ENCODE measurements at regions not wholly inside any gene's neighbourhood (a gene's known extent, or its start where the extent isn't known, plus 50 kb on each side); places are given as distances from the start of the nearest gene placed in this dataset.
A peak's percentile ranks its signal among the peaks of the same experiment; 100 is the strongest.
"Not testable (repeated sequence)": the region's sequence is repeated elsewhere in the genome, so short reads cannot be mapped to it uniquely, and the experiment has no call there.

DNA sequence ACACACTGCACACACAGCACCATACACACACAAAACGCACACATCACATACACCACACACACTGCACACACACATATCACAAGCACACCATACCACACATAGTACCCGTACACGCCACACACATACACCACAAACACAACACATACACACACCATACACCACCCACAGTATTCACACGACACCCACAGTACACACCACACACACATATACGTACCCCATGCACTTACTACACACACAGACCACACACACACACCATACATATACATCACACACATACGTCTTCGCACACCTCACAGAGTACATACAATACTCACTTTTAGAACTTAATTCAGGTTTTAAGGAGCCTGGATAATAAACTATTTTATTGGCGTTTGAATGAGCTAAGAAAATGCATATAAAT is 1805.3 kb upstream of the DEFB115 start:
- Histone ChIP-seq H3K4me3 (ENCODE audit: low read depth in 1 of 5, low read length in 5 of 5) (no peak overlapping the region), H3K9ac (ENCODE audit: low read length in 5 of 5) (no peak overlapping the region), H3K27me3 (ENCODE audit: control insufficient read depth in 5 of 5, insufficient read depth in 4 of 5, low read length in 5 of 5) (peaks cover 0 to 4% (median 2%) of the 10 kb centered on the region in 5 donors), H3K9me3 (ENCODE audit: control insufficient read depth in 5 of 5, low read length in 5 of 5) (peaks cover 0 to 4% (median 0%) of the 10 kb centered on the region in 5 donors), H3K27ac (ENCODE audit: low read depth, low read length) (no peak overlapping the region), H3K36me3 (ENCODE audit: control insufficient read depth in 5 of 5, insufficient read depth in 5 of 5, low read length in 5 of 5) (no peaks in the 10 kb centered on the region), H3K4me1 (ENCODE audit: control insufficient read depth in 5 of 5, insufficient read depth in 5 of 5, low read length in 5 of 5) (no peaks in the 10 kb centered on the region)

DNA sequence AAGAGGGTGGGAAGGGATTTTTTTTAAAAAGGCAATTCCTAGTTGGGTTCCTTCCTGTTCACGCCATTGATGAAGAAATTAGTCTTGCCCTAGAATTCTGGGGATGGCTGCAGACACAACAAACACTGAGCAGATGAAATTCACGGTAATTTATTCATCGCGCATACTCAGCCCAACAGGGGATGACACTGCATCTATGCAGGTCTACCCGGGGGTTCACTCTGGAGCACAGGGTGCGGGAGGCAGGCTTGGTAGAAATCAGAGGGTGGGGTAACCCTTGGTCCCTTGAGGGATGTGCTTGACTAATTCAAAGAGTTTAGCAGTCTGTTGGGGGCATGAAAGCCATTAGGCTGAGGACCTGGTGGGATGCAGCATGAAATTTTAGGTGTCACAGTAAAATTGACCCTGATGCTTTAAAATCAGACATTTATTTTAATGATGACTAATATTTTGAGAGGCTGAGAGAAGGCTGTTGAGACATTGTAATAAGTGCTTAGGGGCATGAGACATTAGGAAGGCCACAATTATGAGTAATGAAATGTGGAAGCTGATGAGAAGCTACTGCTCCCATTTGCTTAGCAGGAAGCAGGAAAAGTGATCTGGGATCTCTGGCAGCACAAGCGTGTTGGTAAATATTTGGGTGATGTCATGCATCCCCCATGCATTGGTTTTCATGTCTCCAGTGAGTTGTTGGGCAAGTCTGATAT is 1800.3 kb upstream of the DEFB115 start:
- H3K9ac ChIP-seq (ENCODE audit: low read length in 5 of 5); H3K4me3 ChIP-seq (ENCODE audit: low read depth in 1 of 5, low read length in 5 of 5); H3K4me1 ChIP-seq (ENCODE audit: control insufficient read depth in 5 of 5, insufficient read depth in 5 of 5, low read length in 5 of 5); H3K36me3 ChIP-seq (ENCODE audit: control insufficient read depth in 5 of 5, insufficient read depth in 5 of 5, low read length in 5 of 5); H3K27me3 ChIP-seq (ENCODE audit: control insufficient read depth in 5 of 5, insufficient read depth in 4 of 5, low read length in 5 of 5); H3K27ac ChIP-seq (ENCODE audit: low read depth, low read length); H3K9me3 ChIP-seq (ENCODE audit: control insufficient read depth in 5 of 5, low read length in 5 of 5): not testable (repeated sequence)

GRCh38 chr20:29472606-29473005 is 1784.9 kb upstream of the DEFB115 start:
- H3K4me3 ChIP-seq (ENCODE audit: low read depth in 1 of 5, low read length in 5 of 5) = no peak overlapping the region
- H3K27me3 ChIP-seq (ENCODE audit: control insufficient read depth in 5 of 5, insufficient read depth in 4 of 5, low read length in 5 of 5) = no peaks in the 10 kb centered on the region
- H3K36me3 ChIP-seq (ENCODE audit: control insufficient read depth in 5 of 5, insufficient read depth in 5 of 5, low read length in 5 of 5) = no peaks in the 10 kb centered on the region
- H3K27ac ChIP-seq (ENCODE audit: low read depth, low read length) = no peak overlapping the region
- no peak overlapping the region for H3K9ac ChIP-seq (ENCODE audit: low read length in 5 of 5)
- H3K4me1 ChIP-seq (ENCODE audit: control insufficient read depth in 5 of 5, insufficient read depth in 5 of 5, low read length in 5 of 5) = no peaks in the 10 kb centered on the region
- no peaks in the 10 kb centered on the region for H3K9me3 ChIP-seq (ENCODE audit: control insufficient read depth in 5 of 5, low read length in 5 of 5)

DNA sequence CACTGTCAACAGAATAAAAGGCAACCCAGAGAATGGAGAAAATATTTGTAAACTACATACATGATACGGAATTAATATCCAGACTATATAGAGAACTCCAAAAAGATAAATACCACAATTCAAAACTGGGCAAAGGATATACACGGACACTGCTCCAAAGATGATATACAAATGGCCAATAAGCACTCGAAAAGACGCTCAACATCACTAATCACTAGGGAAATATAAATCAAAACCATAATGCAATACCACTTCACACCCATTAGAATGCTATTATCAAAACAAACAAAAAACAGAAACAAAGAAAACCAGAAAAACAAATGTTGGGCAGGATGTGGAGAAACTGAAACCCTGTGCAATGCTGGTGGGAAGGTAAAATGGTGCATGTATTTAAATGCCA is 1764.6 kb upstream of the DEFB115 start:
- not testable (repeated sequence) for H3K9ac ChIP-seq (ENCODE audit: low read length in 5 of 5); H3K36me3 ChIP-seq (ENCODE audit: control insufficient read depth in 5 of 5, insufficient read depth in 5 of 5, low read length in 5 of 5); H3K27ac ChIP-seq (ENCODE audit: low read depth, low read length); H3K4me3 ChIP-seq (ENCODE audit: low read depth in 1 of 5, low read length in 5 of 5); H3K4me1 ChIP-seq (ENCODE audit: control insufficient read depth in 5 of 5, insufficient read depth in 5 of 5, low read length in 5 of 5); H3K27me3 ChIP-seq (ENCODE audit: control insufficient read depth in 5 of 5, insufficient read depth in 4 of 5, low read length in 5 of 5)
- H3K9me3 ChIP-seq (ENCODE audit: control insufficient read depth in 5 of 5, low read length in 5 of 5) = peaks cover 0 to 13% (median 0%) of the 10 kb centered on the region in 5 donors

DNA sequence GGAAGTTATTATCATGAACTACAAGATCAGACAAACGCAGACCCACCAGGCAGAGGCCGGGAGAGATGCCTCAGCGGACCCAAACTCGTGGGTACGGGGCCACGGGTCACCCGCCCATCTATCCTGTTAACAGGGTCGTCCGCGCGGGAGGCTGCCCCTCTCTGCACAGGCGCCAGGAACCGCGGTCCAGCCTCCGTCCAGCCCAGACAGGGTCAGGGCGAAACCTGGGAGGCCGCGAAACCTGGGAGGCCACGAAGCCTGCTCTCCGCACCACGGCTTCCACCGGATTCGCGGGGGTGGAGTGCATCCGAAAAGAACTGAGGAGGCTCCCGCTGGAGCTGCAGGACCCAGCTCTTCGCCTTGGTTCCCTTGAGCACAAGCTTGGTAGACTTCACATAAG is 1760.7 kb upstream of the DEFB115 start:
- H3K9ac ChIP-seq (ENCODE audit: low read length in 5 of 5) = not testable (repeated sequence)

DNA sequence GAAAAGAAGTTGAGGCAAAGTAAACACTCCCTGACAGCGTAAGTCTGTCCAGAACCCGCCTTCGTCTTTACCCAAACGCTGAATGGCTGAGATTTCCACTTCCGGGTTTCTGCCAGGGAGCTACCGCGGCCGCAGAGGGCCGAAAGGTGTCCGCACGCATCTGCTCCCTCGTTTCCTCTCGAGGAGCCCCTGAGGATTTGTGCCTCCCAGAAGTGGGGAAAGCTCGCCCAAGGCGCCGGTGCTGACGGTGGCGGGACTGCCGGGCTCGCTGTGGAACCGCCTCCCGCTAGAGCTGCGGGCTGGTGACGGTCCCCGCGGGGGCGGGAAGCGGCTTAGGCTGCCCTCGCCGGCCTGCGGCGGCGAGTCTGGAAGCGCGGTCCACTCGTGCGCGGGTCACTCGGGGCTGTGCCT is 1760.2 kb upstream of the DEFB115 start:
- no peak overlapping the region for H3K9ac ChIP-seq (ENCODE audit: low read length in 5 of 5)
- H3K4me3 ChIP-seq (ENCODE audit: low read depth in 1 of 5, low read length in 5 of 5) = peak overlapping the region in 2 of 5 donors; percentile 30 to 44
- H3K27ac ChIP-seq (ENCODE audit: low read depth, low read length) = no peak overlapping the region
- peaks cover 0 to 14% (median 0%) of the 10 kb centered on the region in 5 donors for H3K9me3 ChIP-seq (ENCODE audit: control insufficient read depth in 5 of 5, low read length in 5 of 5)
- H3K4me1 ChIP-seq (ENCODE audit: control insufficient read depth in 5 of 5, insufficient read depth in 5 of 5, low read length in 5 of 5) = no peaks in the 10 kb centered on the region
- H3K27me3 ChIP-seq (ENCODE audit: control insufficient read depth in 5 of 5, insufficient read depth in 4 of 5, low read length in 5 of 5) = no peaks in the 10 kb centered on the region
- no peaks in the 10 kb centered on the region for H3K36me3 ChIP-seq (ENCODE audit: control insufficient read depth in 5 of 5, insufficient read depth in 5 of 5, low read length in 5 of 5)

More for the DNA sequence above, 1760.7 kb upstream of the DEFB115 start:
- Histone ChIP-seq H3K9me3 (ENCODE audit: control insufficient read depth in 5 of 5, low read length in 5 of 5) (peaks cover 0 to 14% (median 0%) of the 10 kb centered on the region in 5 donors), H3K4me3 (ENCODE audit: low read depth in 1 of 5, low read length in 5 of 5) (peak overlapping the region in 1 of 5 donors; percentile 44)
- H3K36me3 ChIP-seq (ENCODE audit: control insufficient read depth in 5 of 5, insufficient read depth in 5 of 5, low read length in 5 of 5); H3K4me1 ChIP-seq (ENCODE audit: control insufficient read depth in 5 of 5, insufficient read depth in 5 of 5, low read length in 5 of 5); H3K27ac ChIP-seq (ENCODE audit: low read depth, low read length); H3K27me3 ChIP-seq (ENCODE audit: control insufficient read depth in 5 of 5, insufficient read depth in 4 of 5, low read length in 5 of 5): not testable (repeated sequence)

DNA sequence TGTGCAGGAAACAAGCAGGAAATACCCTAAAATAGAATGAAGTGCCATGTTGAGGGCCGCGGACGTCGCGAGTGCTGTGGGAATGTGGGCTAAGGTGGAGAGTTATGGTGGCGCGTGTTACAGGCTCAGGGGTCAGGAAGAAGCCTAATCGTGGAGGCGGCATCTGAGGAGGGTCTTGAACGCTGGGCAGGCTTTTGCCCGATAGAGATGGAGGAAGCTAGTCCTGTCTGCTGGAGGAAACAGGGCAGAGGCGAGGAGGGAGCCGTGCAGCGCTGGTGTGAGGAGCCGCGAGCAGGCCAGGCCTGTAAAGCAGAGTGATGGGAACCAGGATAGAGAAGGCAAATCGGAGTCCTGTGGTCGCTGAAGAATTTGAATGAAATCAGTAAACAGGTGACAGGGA is 1759.8 kb upstream of the DEFB115 start:
- not testable (repeated sequence) for H3K36me3 ChIP-seq (ENCODE audit: control insufficient read depth in 5 of 5, insufficient read depth in 5 of 5, low read length in 5 of 5); H3K27me3 ChIP-seq (ENCODE audit: control insufficient read depth in 5 of 5, insufficient read depth in 4 of 5, low read length in 5 of 5); H3K4me1 ChIP-seq (ENCODE audit: control insufficient read depth in 5 of 5, insufficient read depth in 5 of 5, low read length in 5 of 5); H3K9ac ChIP-seq (ENCODE audit: low read length in 5 of 5); H3K27ac ChIP-seq (ENCODE audit: low read depth, low read length)
- peaks cover 0 to 14% (median 0%) of the 10 kb centered on the region in 5 donors for H3K9me3 ChIP-seq (ENCODE audit: control insufficient read depth in 5 of 5, low read length in 5 of 5)
- H3K4me3 ChIP-seq (ENCODE audit: low read depth in 1 of 5, low read length in 5 of 5) = peak overlapping the region in 1 of 5 donors; percentile 30

DNA sequence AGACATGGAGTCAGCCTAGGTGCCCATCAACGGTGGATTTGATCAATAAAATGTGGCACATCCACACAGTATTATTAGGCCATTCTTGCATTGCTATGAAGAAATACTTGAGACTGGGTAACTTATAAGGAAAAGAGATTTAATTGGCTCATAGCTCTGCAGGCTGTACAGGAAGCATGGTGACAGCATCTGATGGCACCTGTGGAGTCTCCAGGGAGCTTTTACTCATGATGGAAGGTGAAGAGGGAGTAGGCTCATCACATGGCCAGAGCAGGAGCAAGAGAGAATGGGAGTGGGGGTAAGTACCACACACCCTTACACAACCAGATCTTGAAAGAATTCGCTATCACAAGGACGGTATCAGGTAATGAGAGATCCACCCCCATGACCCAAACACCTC is 1756.7 kb upstream of the DEFB115 start:
- not testable (repeated sequence) for H3K4me3 ChIP-seq (ENCODE audit: low read depth in 1 of 5, low read length in 5 of 5); H3K9me3 ChIP-seq (ENCODE audit: control insufficient read depth in 5 of 5, low read length in 5 of 5); H3K36me3 ChIP-seq (ENCODE audit: control insufficient read depth in 5 of 5, insufficient read depth in 5 of 5, low read length in 5 of 5); H3K27ac ChIP-seq (ENCODE audit: low read depth, low read length); H3K4me1 ChIP-seq (ENCODE audit: control insufficient read depth in 5 of 5, insufficient read depth in 5 of 5, low read length in 5 of 5); H3K27me3 ChIP-seq (ENCODE audit: control insufficient read depth in 5 of 5, insufficient read depth in 4 of 5, low read length in 5 of 5); H3K9ac ChIP-seq (ENCODE audit: low read length in 5 of 5)

- H3K27ac ChIP-seq (ENCODE audit: low read depth, low read length); H3K4me3 ChIP-seq (ENCODE audit: low read depth in 1 of 5, low read length in 5 of 5); H3K36me3 ChIP-seq (ENCODE audit: control insufficient read depth in 5 of 5, insufficient read depth in 5 of 5, low read length in 5 of 5); H3K4me1 ChIP-seq (ENCODE audit: control insufficient read depth in 5 of 5, insufficient read depth in 5 of 5, low read length in 5 of 5); H3K27me3 ChIP-seq (ENCODE audit: control insufficient read depth in 5 of 5, insufficient read depth in 4 of 5, low read length in 5 of 5); H3K9ac ChIP-seq (ENCODE audit: low read length in 5 of 5): not testable (repeated sequence)
- peaks cover 0 to 16% (median 0%) of the 10 kb centered on the region in 5 donors for H3K9me3 ChIP-seq (ENCODE audit: control insufficient read depth in 5 of 5, low read length in 5 of 5)
Observed at GRCh38 chr20:29514634-29515033, 1742.8 kb upstream of the DEFB115 start.

- H3K9ac ChIP-seq (ENCODE audit: low read length in 5 of 5); H3K27me3 ChIP-seq (ENCODE audit: control insufficient read depth in 5 of 5, insufficient read depth in 4 of 5, low read length in 5 of 5); H3K27ac ChIP-seq (ENCODE audit: low read depth, low read length); H3K4me1 ChIP-seq (ENCODE audit: control insufficient read depth in 5 of 5, insufficient read depth in 5 of 5, low read length in 5 of 5); H3K36me3 ChIP-seq (ENCODE audit: control insufficient read depth in 5 of 5, insufficient read depth in 5 of 5, low read length in 5 of 5); H3K4me3 ChIP-seq (ENCODE audit: low read depth in 1 of 5, low read length in 5 of 5): not testable (repeated sequence)
- peaks cover 0 to 10% (median 0%) of the 10 kb centered on the region in 5 donors for H3K9me3 ChIP-seq (ENCODE audit: control insufficient read depth in 5 of 5, low read length in 5 of 5)
Observed at GRCh38 chr20:29516847-29517246, 1740.6 kb upstream of the DEFB115 start.

All from subcutaneous abdominal adipose tissue (tissue), 5 donors.